ENCODE measurements at regions not wholly inside any gene's neighbourhood (a gene's known extent, or its start where the extent isn't known, plus 50 kb on each side); places are given as distances from the start of the nearest gene placed in this dataset.

DNA sequence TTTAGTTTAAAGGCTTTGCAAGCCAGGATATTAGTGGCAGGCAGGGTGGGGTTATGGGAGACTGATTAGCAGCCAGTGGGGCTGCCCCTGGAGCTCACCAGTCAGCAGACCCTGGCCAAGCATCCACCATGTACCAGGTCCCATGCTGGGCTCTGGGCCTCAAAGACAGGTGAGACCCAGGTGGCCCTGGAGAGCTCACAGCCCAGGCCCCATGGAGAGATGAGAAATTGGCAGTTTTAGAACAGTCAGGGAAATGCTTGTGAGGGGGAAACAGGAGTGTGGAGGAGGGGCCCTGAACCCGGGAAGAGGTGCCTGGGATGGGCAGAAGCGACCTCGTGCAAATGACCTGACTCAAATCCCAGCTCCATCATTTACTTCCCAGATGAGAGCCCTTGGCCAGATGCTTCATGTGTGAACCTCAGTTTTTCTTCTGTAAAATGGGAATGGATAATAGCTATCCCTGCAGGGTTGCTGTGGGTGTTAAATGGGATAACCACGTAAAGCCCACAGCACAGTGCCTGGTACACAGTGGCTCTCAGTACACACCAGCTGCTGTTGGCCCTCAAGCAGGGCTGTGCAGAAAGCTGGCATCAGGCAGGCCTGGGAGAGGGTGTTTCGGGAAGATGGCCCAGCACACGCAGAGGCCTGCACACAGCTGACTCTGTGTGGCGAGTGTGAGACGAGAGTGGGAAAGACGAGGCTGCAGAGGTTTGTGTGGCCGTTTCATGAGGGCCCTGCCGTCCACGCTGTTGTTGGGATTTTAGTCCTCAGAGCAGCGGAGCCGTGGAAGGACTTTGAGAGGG, 518.5 kb downstream of the PTPRU start:
- DNase-seq: no peak
- no peaks in the 10 kb centered on the region for H3K4me1 ChIP-seq
- no peaks in the 10 kb centered on the region for H3K36me3 ChIP-seq
- no peaks in the 10 kb centered on the region for H3K27me3 ChIP-seq
- TF ChIP-seq, protein P1, sequence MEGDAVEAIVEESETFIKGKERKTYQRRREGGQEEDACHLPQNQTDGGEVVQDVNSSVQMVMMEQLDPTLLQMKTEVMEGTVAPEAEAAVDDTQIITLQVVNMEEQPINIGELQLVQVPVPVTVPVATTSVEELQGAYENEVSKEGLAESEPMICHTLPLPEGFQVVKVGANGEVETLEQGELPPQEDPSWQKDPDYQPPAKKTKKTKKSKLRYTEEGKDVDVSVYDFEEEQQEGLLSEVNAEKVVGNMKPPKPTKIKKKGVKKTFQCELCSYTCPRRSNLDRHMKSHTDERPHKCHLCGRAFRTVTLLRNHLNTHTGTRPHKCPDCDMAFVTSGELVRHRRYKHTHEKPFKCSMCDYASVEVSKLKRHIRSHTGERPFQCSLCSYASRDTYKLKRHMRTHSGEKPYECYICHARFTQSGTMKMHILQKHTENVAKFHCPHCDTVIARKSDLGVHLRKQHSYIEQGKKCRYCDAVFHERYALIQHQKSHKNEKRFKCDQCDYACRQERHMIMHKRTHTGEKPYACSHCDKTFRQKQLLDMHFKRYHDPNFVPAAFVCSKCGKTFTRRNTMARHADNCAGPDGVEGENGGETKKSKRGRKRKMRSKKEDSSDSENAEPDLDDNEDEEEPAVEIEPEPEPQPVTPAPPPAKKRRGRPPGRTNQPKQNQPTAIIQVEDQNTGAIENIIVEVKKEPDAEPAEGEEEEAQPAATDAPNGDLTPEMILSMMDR (IDR thresholded peaks at IDR 0.05 in 4 of 5, conservative IDR thresholded peaks at IDR 0.05 in 1 of 5): no peak
- TF ChIP-seq POLR2A (IDR thresholded peaks at IDR 0.05): no peak
- H3K4me3 ChIP-seq: no peak overlapping the region
- no peak overlapping the region for H3K27ac ChIP-seq
- intact Hi-C loops (cut with DNase I; ENCODE audit: low total_unique reads) (no loop called here), in situ Hi-C loops (cut with MboI; ENCODE audit: low sequenced_read_pairs in 4 of 4) (no loop called here)
- no peaks in the 10 kb centered on the region for H3K9me3 ChIP-seq
- no peak for ATAC-seq

- Histone ChIP-seq H3K36me3 (no peaks in the 10 kb centered on the region), H3K27ac (no peak overlapping the region), H3K4me1 (no peaks in the 10 kb centered on the region), H3K27me3 (no peaks in the 10 kb centered on the region), H3K9me3 (no peaks in the 10 kb centered on the region), H3K4me3 (no peak overlapping the region)
- TF ChIP-seq POLR2A (IDR thresholded peaks at IDR 0.05): no peak
- TF ChIP-seq, protein P1 (IDR thresholded peaks at IDR 0.05 in 4 of 5, conservative IDR thresholded peaks at IDR 0.05 in 1 of 5): no peak
- intact Hi-C loops (cut with DNase I; ENCODE audit: low total_unique reads): no loop called here
- ATAC-seq: no peak
- in situ Hi-C loops (cut with MboI; ENCODE audit: low sequenced_read_pairs in 4 of 4): no loop called here
- no peak for DNase-seq
These were observed 517.6 kb downstream of the PTPRU start for GRCh38 chr1:29753771-29754572.

DNA sequence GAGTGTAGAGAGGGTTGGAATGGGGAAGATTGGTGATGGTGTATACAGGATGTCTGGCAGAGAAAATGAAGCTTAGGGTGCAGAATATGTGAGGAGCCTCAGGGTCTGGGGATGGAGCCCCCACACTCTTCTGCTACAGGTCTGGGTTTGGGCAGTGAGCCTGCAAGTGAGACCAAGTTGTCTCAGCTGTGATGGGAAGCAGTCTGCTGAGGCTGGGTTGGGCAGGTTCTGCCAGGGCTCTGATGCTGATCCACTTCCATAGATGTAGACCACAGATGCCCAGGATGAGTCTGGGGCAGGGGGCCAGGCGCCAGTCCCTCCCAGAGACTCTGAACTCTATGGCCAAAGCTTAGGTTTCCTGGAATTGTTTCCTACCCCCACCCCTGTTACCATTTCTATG, 516.9 kb downstream of the PTPRU start:
- Histone ChIP-seq H3K27me3 (no peaks in the 10 kb centered on the region), H3K27ac (no peak overlapping the region), H3K36me3 (no peaks in the 10 kb centered on the region), H3K4me1 (no peaks in the 10 kb centered on the region), H3K4me3 (no peak overlapping the region), H3K9me3 (no peaks in the 10 kb centered on the region)
- in situ Hi-C loops (cut with MboI; ENCODE audit: low sequenced_read_pairs in 4 of 4): no loop called here
- no peak for ATAC-seq
- TF ChIP-seq, protein P1 (IDR thresholded peaks at IDR 0.05 in 4 of 5, conservative IDR thresholded peaks at IDR 0.05 in 1 of 5): no peak
- TF ChIP-seq POLR2A (IDR thresholded peaks at IDR 0.05): no peak
- no peak for DNase-seq
- intact Hi-C loops (cut with DNase I; ENCODE audit: low total_unique reads): no loop called here

- no peaks in the 10 kb centered on the region for H3K4me1 ChIP-seq
- in situ Hi-C loops (cut with MboI; ENCODE audit: low sequenced_read_pairs in 4 of 4): no loop called here
- ATAC-seq (no peak), DNase-seq (no peak)
- no peaks in the 10 kb centered on the region for H3K27me3 ChIP-seq
- H3K36me3 ChIP-seq: no peaks in the 10 kb centered on the region
- intact Hi-C loops (cut with DNase I; ENCODE audit: low total_unique reads): no loop called here
- no peak for TF ChIP-seq POLR2A (IDR thresholded peaks at IDR 0.05)
- TF ChIP-seq, protein P1 (IDR thresholded peaks at IDR 0.05 in 4 of 5, conservative IDR thresholded peaks at IDR 0.05 in 1 of 5): no peak
- H3K4me3 ChIP-seq: no peak overlapping the region
- H3K9me3 ChIP-seq: no peaks in the 10 kb centered on the region
- no peak overlapping the region for H3K27ac ChIP-seq
These were observed 515.8 kb downstream of the PTPRU start for GRCh38 chr1:29752141-29752540.

Measured in gastrocnemius medialis (tissue), 4 donors.